Stimulated activated CD4-positive, alpha-beta T cell treated with anti-CD3 and anti-CD28 coated beads, TNF-alpha, amount 100 ng/mL, for 48 hours (primary cell): ENCODE measurements at regions not wholly inside any gene's neighbourhood (a gene's known extent, or its start where the extent isn't known, plus 50 kb on each side); places are given as distances from the start of the nearest gene placed in this dataset.

Experiments used
- DNase-seq, 3 donors: peaks; one replicate each; pipeline ENCODE4 v3.0.0-alpha.2; 2020; ENCODE audit warnings: low read depth in 3 of 3

DNA sequence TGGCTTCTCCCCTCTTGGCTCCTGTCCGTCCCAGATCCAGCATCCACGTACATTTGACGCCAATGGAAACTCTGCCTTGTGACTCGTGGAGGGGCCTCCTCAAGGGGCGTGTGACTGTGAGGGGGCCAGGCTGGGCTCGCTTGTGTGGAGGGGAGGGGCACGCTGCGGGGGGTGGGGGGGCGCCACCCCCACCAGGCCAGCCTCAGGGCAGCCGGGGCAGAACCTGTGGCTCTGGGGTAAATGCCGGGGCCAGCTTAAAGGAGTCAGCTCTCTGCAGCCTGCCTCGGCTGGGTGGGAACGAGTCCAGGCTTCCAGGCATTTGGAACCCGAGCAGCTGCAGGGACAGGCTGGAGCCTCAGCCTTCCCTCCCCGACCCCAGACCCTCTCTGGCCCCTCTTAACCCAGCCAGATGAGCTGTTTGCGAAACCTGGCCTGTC, 94.1 kb downstream of the SIK1 start:
- no peak for DNase-seq

GRCh38 chr21:43331962-43332828, 94.7 kb downstream of the SIK1 start:
- DNase-seq: no peak

DNA sequence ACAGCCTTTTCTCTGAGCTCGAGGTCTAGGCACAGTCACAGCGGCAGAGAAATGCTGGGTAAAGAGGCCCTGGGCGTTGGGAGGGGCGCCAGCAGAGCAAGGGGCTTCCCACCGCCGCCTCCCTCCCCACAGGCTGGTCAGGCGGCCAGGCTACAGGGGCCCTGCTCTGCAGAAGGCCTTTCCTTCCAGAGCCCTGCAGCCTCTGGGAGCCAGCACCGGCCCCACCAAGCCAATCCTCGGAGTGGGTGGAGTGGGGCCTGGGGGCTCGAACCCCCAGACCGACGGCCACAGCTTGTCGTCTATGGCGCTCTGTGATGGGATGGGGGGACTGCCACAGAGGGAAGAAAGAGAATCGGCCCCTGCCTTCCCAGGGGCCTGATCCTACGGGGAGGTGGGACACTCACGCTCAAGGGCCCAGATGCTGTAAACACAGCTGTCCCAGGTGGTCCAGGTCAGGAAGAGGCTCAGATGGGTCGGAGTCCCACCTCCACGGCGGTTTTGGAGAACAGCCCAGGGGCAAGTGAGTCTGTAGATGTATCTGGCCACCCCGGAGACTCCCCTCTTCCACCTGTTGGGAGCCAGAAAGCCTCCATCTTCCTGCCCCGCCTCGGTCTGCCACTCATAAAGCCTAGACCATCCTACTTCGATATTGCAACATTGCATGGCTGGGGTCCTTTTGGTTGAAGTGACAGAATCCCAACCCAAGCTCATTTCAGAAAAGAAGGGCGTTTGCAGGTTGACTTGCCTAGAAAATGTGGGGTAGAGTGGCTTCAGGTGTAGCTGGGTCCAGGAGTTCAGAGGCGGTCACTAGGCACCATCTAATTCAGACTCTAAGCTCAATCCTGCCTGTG, 95.6 kb downstream of the SIK1 start:
- DNase-seq: no peak

- DNase-seq: no peak
Observed at GRCh38 chr21:43330306-43330881, 96.5 kb downstream of the SIK1 start.

- no peak for DNase-seq
Observed at GRCh38 chr21:43329711-43330269, 97.1 kb downstream of the SIK1 start.

DNA sequence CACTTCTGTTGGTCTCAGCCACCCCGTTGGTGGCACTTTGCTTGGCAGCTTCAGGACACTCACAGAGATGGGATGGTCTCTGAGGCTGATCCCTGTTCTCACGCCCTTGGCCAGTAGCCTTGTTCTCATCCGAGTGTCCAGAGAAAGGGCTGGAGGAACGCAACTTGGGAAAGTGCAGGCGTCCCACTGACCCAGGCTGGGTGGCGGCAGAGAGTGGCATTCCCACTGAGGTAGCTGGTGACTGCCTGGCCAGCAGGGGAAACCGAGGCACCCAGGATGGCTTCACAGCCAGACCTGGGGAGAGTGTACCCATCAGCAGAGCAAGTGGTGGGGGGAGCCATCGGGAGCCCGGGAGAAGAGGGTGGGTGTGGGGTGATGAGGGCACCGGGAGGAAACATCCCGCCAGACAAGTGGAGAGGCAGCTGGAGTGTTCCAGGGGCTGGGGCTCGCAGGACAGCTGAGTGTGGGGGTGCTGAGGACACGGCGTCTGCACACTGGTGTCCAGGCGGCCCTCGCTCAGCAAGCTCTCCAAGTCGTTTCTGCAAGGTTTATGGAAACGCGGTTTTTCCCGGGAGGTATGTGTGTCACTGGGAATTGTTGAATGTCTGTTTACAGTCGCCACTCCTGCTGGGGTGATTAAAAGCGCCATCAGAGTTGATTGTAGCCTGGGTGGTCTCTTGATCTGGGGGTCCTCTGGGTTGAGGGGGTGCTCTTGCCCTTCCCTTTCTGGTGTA, 97.8 kb downstream of the SIK1 start:
- DNase-seq: no peak

DNA sequence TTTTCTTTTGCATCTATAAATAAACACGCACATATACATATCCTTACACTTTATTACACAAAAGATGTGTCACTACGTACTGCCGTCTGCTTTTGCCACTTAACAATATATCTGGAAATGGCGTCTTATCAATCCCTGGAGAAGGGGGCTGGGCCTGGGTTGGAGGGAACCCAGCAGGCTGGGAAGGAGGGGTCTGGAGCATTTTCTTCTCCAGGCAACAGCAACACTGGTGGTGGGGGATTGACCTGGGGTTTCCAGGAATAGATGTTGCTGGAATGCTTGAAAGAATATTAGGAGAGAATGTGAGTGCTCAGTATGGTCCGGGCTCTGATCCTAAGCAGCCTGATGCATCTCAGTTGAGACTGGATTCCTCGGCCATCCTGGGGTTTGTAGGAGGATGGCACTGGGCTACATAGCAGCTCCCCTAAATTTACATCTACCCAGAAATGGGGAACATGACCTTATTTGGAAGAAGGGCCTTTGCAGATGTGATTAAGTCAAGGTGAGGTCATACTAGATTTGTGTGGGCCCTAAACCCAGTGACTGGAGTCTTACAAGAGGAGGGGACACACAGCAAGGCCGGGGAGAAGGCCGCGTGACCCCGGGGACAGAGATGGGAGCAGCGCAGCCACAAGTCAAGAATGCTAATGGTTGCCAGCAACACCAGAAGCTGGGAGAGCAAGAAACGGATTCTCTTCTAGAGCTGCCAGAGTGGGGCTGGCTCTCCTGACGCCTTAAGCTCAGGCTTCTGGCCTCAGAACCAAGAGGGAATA, 98.6 kb downstream of the SIK1 start:
- no peak for DNase-seq

DNA sequence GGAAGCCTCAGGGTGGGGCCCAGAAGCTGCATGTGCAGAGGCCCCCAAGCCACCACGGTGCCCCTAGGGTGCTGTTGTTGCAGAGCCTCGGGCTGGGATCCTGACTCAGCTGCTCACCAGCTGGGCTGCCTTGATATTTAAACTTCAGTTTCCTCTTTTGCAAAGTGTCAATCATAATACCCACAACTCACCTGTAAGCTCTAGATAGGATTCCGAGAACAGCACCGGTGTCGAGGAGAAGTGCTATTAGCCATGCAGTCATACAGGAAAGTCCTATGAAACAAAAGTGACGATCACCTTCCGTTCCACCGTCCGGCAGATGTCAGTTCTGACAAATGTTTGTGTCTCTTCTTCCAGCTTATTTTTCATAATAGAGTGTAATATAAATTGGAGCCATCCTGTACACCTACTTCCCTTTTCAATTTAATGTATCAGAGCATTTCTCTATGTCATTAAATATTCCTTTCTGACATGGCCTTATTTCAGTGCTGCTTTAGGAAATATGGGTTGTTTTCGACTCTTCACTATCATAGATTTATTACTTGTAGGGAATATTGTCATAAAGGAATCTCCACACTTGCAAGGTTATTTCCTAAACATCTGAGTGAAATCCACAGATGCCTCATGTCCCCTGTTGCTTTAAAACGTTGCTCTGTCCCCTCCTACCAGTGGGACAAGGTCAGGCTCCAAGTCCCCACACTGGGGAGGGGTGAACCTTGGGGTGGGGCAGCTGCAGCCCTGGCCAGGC, 100.8 kb downstream of the SIK1 start:
- no peak for DNase-seq

- no peak for DNase-seq
Observed at GRCh38 chr21:43325036-43325435, 101.9 kb downstream of the SIK1 start.

GRCh38 chr21:43324596-43324995, 102.3 kb downstream of the SIK1 start:
- DNase-seq: no peak

GRCh38 chr21:43323244-43324005, 103.5 kb downstream of the SIK1 start:
- no peak for DNase-seq

GRCh38 chr21:43322805-43323204, 104.1 kb downstream of the SIK1 start:
- DNase-seq: no peak

DNA sequence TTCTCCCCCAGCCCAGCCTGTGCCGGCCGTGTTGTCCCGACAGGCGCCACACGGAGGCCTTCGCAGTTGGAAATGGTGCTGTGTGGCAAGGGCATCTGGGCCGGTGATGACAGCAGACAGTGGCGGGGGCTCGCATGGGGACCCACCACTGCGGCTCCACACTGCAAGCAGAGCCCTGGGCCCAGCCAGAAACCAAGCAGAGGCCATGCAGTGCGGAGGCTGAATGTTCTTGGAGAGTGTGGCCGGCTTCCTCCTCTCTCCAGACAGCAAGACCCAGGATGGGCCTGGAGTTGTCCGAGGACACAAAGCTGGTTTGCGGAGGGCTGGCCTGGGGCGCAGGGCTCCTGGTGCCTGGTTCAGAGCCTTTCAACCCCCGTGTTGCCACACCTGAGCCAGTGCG, 104.6 kb downstream of the SIK1 start:
- DNase-seq: no peak

DNA sequence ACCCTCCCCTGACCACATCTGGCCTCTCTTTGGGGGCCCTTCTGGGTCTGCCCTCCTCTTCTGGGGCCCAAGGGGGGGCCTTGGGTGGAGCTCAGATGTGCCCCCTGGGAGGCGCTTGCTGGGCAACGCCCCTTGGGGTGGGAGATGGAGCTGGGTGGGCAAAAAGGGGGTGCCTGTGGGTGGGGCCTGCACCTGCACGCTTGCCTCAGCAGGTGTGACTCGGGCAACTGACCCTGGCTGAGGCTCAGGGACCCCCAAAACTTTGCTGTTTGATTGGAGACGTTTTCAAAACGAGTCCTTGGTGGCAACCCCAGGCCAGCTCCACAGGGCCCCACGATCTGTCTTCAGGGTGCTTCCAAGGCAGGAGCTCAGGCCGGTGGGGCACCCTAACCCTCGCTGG, 105.3 kb downstream of the SIK1 start:
- DNase-seq: no peak

GRCh38 chr21:43321111-43321510, 105.8 kb downstream of the SIK1 start:
- DNase-seq: no peak

- no peak for DNase-seq
Observed at GRCh38 chr21:43320526-43320925, 106.4 kb downstream of the SIK1 start.

DNA sequence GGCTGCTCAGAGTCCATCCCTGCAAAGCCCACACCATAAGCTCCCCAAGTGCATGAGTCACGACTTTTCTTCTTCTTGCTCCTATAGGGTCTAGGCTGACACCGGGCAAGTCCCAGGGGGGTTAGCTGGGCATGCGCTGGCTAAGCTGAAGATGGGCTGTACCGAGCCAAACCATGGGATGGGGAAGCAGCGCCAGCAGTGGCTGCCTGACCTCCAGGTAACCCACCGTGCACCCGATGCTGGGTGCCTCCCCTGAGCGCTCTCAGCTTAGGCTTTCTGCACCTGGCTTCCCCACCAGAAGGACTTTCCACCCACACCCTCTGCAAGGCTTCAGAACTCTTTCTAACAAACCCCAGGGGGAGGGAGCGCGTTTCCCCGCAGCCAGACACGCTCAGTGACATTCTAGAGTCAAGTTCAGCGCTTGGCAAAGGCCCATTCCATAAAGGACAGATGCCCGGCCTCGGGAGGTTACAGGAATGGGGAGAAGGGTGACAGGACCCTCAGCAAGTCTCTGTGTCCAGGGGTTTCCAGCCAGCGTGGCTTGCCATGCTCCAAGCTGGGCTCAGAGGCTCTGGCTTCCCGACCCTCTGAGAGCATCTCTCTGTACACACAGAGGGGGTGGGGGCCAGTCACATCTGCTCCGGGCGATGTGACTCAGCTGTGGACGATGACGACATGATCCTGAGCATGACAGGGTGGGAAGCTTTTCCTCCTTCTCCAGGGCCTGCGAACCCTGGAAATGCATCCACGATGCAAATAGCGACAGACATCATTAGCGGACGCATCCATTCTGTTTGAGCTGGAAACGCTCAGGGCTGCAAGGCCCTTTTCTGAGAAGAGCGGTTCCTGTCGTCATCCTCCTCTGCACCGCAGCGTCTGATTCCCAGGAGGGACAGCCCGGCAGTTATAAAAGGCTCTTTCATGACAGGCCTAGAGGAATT, 107.8 kb downstream of the SIK1 start:
- DNase-seq: no peak

DNA sequence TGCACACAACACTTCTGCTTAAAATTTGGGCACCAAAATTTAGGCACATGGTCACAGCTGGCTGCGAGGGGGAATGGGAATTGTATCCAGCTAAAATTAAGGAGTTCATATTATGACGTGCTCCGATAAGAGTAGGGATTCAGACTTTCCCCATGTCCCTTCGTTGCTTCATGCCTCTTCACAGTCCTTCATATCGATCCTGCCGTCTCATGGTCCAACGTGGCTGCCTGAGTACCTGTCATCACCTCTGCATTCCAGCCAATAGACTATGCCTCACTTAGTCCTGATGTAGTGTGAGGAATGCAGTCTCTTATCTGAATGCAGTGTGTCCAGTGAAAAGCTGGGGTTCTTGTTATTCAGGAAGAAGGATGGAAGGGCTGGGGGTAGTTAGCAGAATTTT, 108.6 kb downstream of the SIK1 start:
- DNase-seq: no peak
